HG02623 (cell line): ENCODE measurements at regions not wholly inside any gene's neighbourhood (a gene's known extent, or its start where the extent isn't known, plus 50 kb on each side); places are given as distances from the start of the nearest gene placed in this dataset.

Source experiments
- ATAC-seq: cut with Tn5 transposase; IDR thresholded peaks from one replicate; pipeline ENCODE4 v1.9.1; 2021; ENCODE audit warnings: moderate library complexity; ENCODE audit not compliant: unreplicated experiment

GRCh38 chr9:29701971-29702370, 2128.7 kb upstream of the C9orf72 start:
- ATAC-seq, result no peak

- no peak for ATAC-seq
Measured at GRCh38 chr9:29714860-29715259, 2141.6 kb upstream of the C9orf72 start.

GRCh38 chr9:29717631-29718030, 2144.3 kb upstream of the C9orf72 start:
- peak; percentile 55 for ATAC-seq

GRCh38 chr9:29730163-29730562, 2156.9 kb upstream of the C9orf72 start:
- no peak for ATAC-seq

GRCh38 chr9:29740518-29740917, 2167.2 kb upstream of the C9orf72 start:
- no peak for ATAC-seq

GRCh38 chr9:29741169-29741568, 2167.9 kb upstream of the C9orf72 start:
- ATAC-seq, result no peak

GRCh38 chr9:29750062-29750461, 2176.8 kb upstream of the C9orf72 start:
- no peak for ATAC-seq

- no peak for ATAC-seq
Measured at GRCh38 chr9:29751226-29751625, 2177.9 kb upstream of the C9orf72 start.

- ATAC-seq, result no peak
Measured at GRCh38 chr9:29753638-29754037, 2180.4 kb upstream of the C9orf72 start.

GRCh38 chr9:29769019-29769418, 2195.7 kb upstream of the C9orf72 start:
- ATAC-seq, result no peak

GRCh38 chr9:29773676-29774075, 2200.4 kb upstream of the C9orf72 start:
- ATAC-seq, result no peak

- no peak for ATAC-seq
Measured at GRCh38 chr9:29775491-29775890, 2202.2 kb upstream of the C9orf72 start.

GRCh38 chr9:29778281-29778849, 2205.1 kb upstream of the C9orf72 start:
- no peak for ATAC-seq

- no peak for ATAC-seq
Measured at GRCh38 chr9:29793970-29794369, 2220.7 kb upstream of the C9orf72 start.

- peak; percentile 94 for ATAC-seq
Measured at GRCh38 chr9:29796291-29796952, 2223.1 kb upstream of the C9orf72 start.

GRCh38 chr9:29798599-29798998, 2225.3 kb upstream of the C9orf72 start:
- no peak for ATAC-seq

- ATAC-seq, result no peak
Measured at GRCh38 chr9:29799227-29799626, 2225.9 kb upstream of the C9orf72 start.

GRCh38 chr9:29800821-29801220, 2227.5 kb upstream of the C9orf72 start:
- ATAC-seq, result no peak

GRCh38 chr9:29802454-29802853, 2229.2 kb upstream of the C9orf72 start:
- no peak for ATAC-seq

GRCh38 chr9:29806937-29807618, 2233.8 kb upstream of the C9orf72 start:
- ATAC-seq, result no peak

GRCh38 chr9:29816954-29817703, 2243.8 kb upstream of the C9orf72 start:
- no peak for ATAC-seq

GRCh38 chr9:29822458-29822857, 2249.2 kb upstream of the C9orf72 start:
- ATAC-seq, result no peak
